Prostate gland (tissue), 2 donors: ENCODE measurements at regions not wholly inside any gene's neighbourhood (a gene's known extent, or its start where the extent isn't known, plus 50 kb on each side); places are given as distances from the start of the nearest gene placed in this dataset.

ENCODE experiments used
- CTCF ChIP-seq, 4 experiments: fragments of 200-600 bp in 2 of 4; fragments of 450-650 bp in 2 of 4; sonication (generic) in 2 of 4; IDR thresholded peaks; 1 replicate in 3 of 4; 2 replicates in 1 of 4; pipeline ENCODE4 v1.5.1; 2016 to 2019; ENCODE audit warnings: antibody characterized with exemption in 4 of 4, mild to moderate bottlenecking in 2 of 4, moderate library complexity in 2 of 4
- POLR2A ChIP-seq: fragments of 450-650 bp; IDR thresholded peaks from one replicate; pipeline ENCODE4 v1.6.1; 2016; ENCODE audit warnings: antibody characterized with exemption, mild to moderate bottlenecking
- POLR2AphosphoS5 ChIP-seq: sonication (generic); formaldehyde crosslinking; IDR thresholded peaks from one replicate; pipeline ENCODE4 v1.6.1; 2017; ENCODE audit warnings: antibody characterized with exemption

GRCh38 chr10:93218386-93218785 lies 144.7 kb downstream of the CYP26A1 start:
- TF ChIP-seq CTCF (IDR thresholded peaks at IDR 0.05), result no peak
- no peak for TF ChIP-seq POLR2AphosphoS5
- no peak for TF ChIP-seq POLR2A
